ENCODE measurements at regions not wholly inside any gene's neighbourhood (a gene's known extent, or its start where the extent isn't known, plus 50 kb on each side); places are given as distances from the start of the nearest gene placed in this dataset.

- intact Hi-C loops (cut with DNase I; ENCODE audit: low total_unique reads): no loop called here
- H3K27me3 ChIP-seq (replicated peaks in 1 of 7): no peaks in the 10 kb centered on the region
Observed at GRCh38 chr3:159846255-159846654, 142.4 kb upstream of the IL12A start.

GRCh38 chr3:159848348-159849118 is 140.1 kb upstream of the IL12A start:
- no peak overlapping the region for H3K4me3 ChIP-seq
- peaks cover 8 to 52% (median 20%) of the 10 kb centered on the region in 6 donors for H3K4me1 ChIP-seq
- TF ChIP-seq POLR2AphosphoS5 (IDR thresholded peaks at IDR 0.05) (no peak), POLR2A (IDR thresholded peaks at IDR 0.05) (no peak), CTCF (IDR thresholded peaks at IDR 0.05 in 8 of 11, conservative IDR thresholded peaks at IDR 0.05 in 3 of 11) (no peak)
- H3K9me3 ChIP-seq: no peaks in the 10 kb centered on the region
- 54 to 83% (median 75%) methylated on average over 3 of the region's 3 CpGs for WGBS, 5 donors
- no peaks in the 10 kb centered on the region for H3K27me3 ChIP-seq (replicated peaks in 1 of 7)
- H3K27ac ChIP-seq: peak overlapping the region in 1 of 8 donors; percentile 27
- DNase-seq: no peak
- no peaks in the 10 kb centered on the region for H3K36me3 ChIP-seq
- intact Hi-C loops (cut with DNase I; ENCODE audit: low total_unique reads): no loop called here

More at GRCh38 chr3:159846255-159846654, 142.4 kb upstream of the IL12A start:
- TF ChIP-seq POLR2A (IDR thresholded peaks at IDR 0.05) (no peak), CTCF (IDR thresholded peaks at IDR 0.05 in 8 of 11, conservative IDR thresholded peaks at IDR 0.05 in 3 of 11) (no peak), POLR2AphosphoS5 (IDR thresholded peaks at IDR 0.05) (no peak)
- Histone ChIP-seq H3K36me3 (no peaks in the 10 kb centered on the region), H3K9me3 (no peaks in the 10 kb centered on the region), H3K4me3 (no peak overlapping the region), H3K4me1 (peaks cover 0 to 43% (median 5%) of the 10 kb centered on the region in 6 donors), H3K27ac (no peak overlapping the region)
- WGBS, 5 donors: 64 to 71% (median 69%) methylated on average over 1 of the region's 1 CpG
- no peak for DNase-seq

- Histone ChIP-seq H3K9me3 (no peaks in the 10 kb centered on the region), H3K27ac (peak overlapping the region in 2 of 8 donors; percentile 80 to 84), H3K27me3 (replicated peaks in 1 of 7) (no peaks in the 10 kb centered on the region), H3K36me3 (no peaks in the 10 kb centered on the region), H3K4me3 (no peak overlapping the region), H3K4me1 (peaks cover 8 to 54% (median 26%) of the 10 kb centered on the region in 6 donors)
- no peak for DNase-seq
- intact Hi-C loops (cut with DNase I; ENCODE audit: low total_unique reads): no loop called here
- TF ChIP-seq POLR2A (IDR thresholded peaks at IDR 0.05) (no peak), CTCF (IDR thresholded peaks at IDR 0.05 in 8 of 11, conservative IDR thresholded peaks at IDR 0.05 in 3 of 11) (no peak), POLR2AphosphoS5 (IDR thresholded peaks at IDR 0.05) (no peak)
- 15 to 30% (median 23%) methylated on average over 4 of the region's 4 CpGs for WGBS, 5 donors
Observed at GRCh38 chr3:159850481-159850880, 138.2 kb upstream of the IL12A start.

- Histone ChIP-seq H3K27me3 (replicated peaks in 1 of 7) (no peaks in the 10 kb centered on the region), H3K27ac (peak overlapping the region in 7 of 8 donors; percentile 74 to 87 (median 80)), H3K4me1 (peaks cover 8 to 71% (median 36%) of the 10 kb centered on the region in 6 donors), H3K4me3 (no peak overlapping the region), H3K36me3 (no peaks in the 10 kb centered on the region), H3K9me3 (no peaks in the 10 kb centered on the region)
- no peak for TF ChIP-seq CTCF (IDR thresholded peaks at IDR 0.05 in 8 of 11, conservative IDR thresholded peaks at IDR 0.05 in 3 of 11)
- no peak for TF ChIP-seq POLR2AphosphoS5 (IDR thresholded peaks at IDR 0.05)
- TF ChIP-seq POLR2A (IDR thresholded peaks at IDR 0.05): no peak
- intact Hi-C loops (cut with DNase I; ENCODE audit: low total_unique reads): no loop called here
- no peak for DNase-seq
- WGBS, 5 donors: 20 to 33% (median 29%) methylated on average over 2 of the region's 2 CpGs
Observed at GRCh38 chr3:159852266-159852665, 136.4 kb upstream of the IL12A start.

Data from spleen (tissue), 11 donors.